AG08395 (cell line): ENCODE measurements at regions not wholly inside any gene's neighbourhood (a gene's known extent, or its start where the extent isn't known, plus 50 kb on each side); places are given as distances from the start of the nearest gene placed in this dataset.
"Not testable (repeated sequence)": the region's sequence is repeated elsewhere in the genome, so short reads cannot be mapped to it uniquely, and the experiment has no call there.

ENCODE experiments used
- DNase-seq: peaks from one replicate; pipeline ENCODE4 v3.0.0; 2012; ENCODE audit warnings: mixed read lengths, low spot score

GRCh38 chr16:14002416-14002990 lies 68.6 kb upstream of the MRTFB start:
- DNase-seq, result no peak

GRCh38 chr16:14003074-14003570 lies 68.0 kb upstream of the MRTFB start:
- peak; percentile 75 for DNase-seq

GRCh38 chr16:14004031-14004728 lies 66.9 kb upstream of the MRTFB start:
- DNase-seq, result no peak

- DNase-seq, result no peak
These were observed 66.3 kb upstream of the MRTFB start for GRCh38 chr16:14004729-14005315.

- DNase-seq, result no peak
These were observed 65.8 kb upstream of the MRTFB start for GRCh38 chr16:14005335-14005734.

- no peak for DNase-seq
These were observed 63.7 kb upstream of the MRTFB start for GRCh38 chr16:14007450-14007849.

- no peak for DNase-seq
These were observed 60.1 kb upstream of the MRTFB start for GRCh38 chr16:14011001-14011400.

- DNase-seq, result no peak
These were observed 59.3 kb upstream of the MRTFB start for GRCh38 chr16:14011846-14012245.

GRCh38 chr16:14013145-14013570 lies 58.0 kb upstream of the MRTFB start:
- DNase-seq, result no peak

- peak; percentile 66 for DNase-seq
These were observed 57.4 kb upstream of the MRTFB start for GRCh38 chr16:14013571-14014283.

- DNase-seq, result no peak
These were observed 56.9 kb upstream of the MRTFB start for GRCh38 chr16:14014284-14014625.

- DNase-seq, result no peak
These were observed 56.1 kb upstream of the MRTFB start for GRCh38 chr16:14015033-14015432.

- no peak for DNase-seq
These were observed 55.7 kb upstream of the MRTFB start for GRCh38 chr16:14015461-14015860.

- peak; percentile 79 for DNase-seq
These were observed 55.2 kb upstream of the MRTFB start for GRCh38 chr16:14015948-14016347.

- DNase-seq, result not testable (repeated sequence)
These were observed 54.8 kb upstream of the MRTFB start for GRCh38 chr16:14016362-14016761.

- no peak for DNase-seq
These were observed 53.2 kb upstream of the MRTFB start for GRCh38 chr16:14017886-14018285.

GRCh38 chr16:14018851-14019250 lies 52.3 kb upstream of the MRTFB start:
- no peak for DNase-seq

GRCh38 chr16:14020141-14020540 lies 51.0 kb upstream of the MRTFB start:
- DNase-seq, result no peak
